ENCODE measurements at regions not wholly inside any gene's neighbourhood (a gene's known extent, or its start where the extent isn't known, plus 50 kb on each side); places are given as distances from the start of the nearest gene placed in this dataset.

- no peak for TF ChIP-seq FOXO4 (CRISPR knock-in tag; IDR thresholded peaks at IDR 0.05)
- TF ChIP-seq NCOA1 (IDR thresholded peaks at IDR 0.05; ENCODE audit: low read depth): peak; percentile 81
- no peak for TF ChIP-seq ZSCAN32 (CRISPR knock-in tag; IDR thresholded peaks at IDR 0.05)
- no peak for TF ChIP-seq THAP12 (CRISPR knock-in tag; IDR thresholded peaks at IDR 0.05)
- TF ChIP-seq ZNF212 (CRISPR knock-in tag; IDR thresholded peaks at IDR 0.05): no peak
- TF ChIP-seq HES1 (IDR thresholded peaks at IDR 0.05; ENCODE audit: low read depth): no peak
- no peak for TF ChIP-seq CHD7 (IDR thresholded peaks at IDR 0.05; ENCODE audit: low read depth, low read length)
- TF ChIP-seq BRD9 (IDR thresholded peaks at IDR 0.05; ENCODE audit: low read depth, partially characterized antibody): peak; percentile 91
- TF ChIP-seq ZNF785 (CRISPR knock-in tag; IDR thresholded peaks at IDR 0.05): no peak
- no peak for TF ChIP-seq ZBTB1 (CRISPR knock-in tag; IDR thresholded peaks at IDR 0.05; ENCODE audit: borderline replicate concordance, low read depth)
- no peak for TF ChIP-seq KLF13 (tag; IDR thresholded peaks at IDR 0.05; ENCODE audit: borderline replicate concordance, low read depth)
- TF ChIP-seq STAT5A (IDR thresholded peaks at IDR 0.05; ENCODE audit: borderline replicate concordance, low read length): peak; percentile 37; the same call in 1 of the 2 replicates
These were observed 121.6 kb downstream of the ALOX5 start (continued) for GRCh38 chr10:45495438-45496152.

Data from K562 (cell line).